Mesenchymal stem cell (in vitro differentiated cells and primary cell): ENCODE measurements at regions not wholly inside any gene's neighbourhood (a gene's known extent, or its start where the extent isn't known, plus 50 kb on each side); places are given as distances from the start of the nearest gene placed in this dataset.

Source experiments
- DNase-seq: peaks from one replicate; pipeline ENCODE4 v3.0.0-alpha.2; 2013
- H2AFZ ChIP-seq: one replicate; pipeline ENCODE4 v1.6.1; 2013; ENCODE audit warnings: low read depth, mild to moderate bottlenecking, control low read depth, inconsistent platforms, low read length, moderate library complexity
- H2AK5ac ChIP-seq: 2 replicates; pipeline ENCODE4 v1.6.1; 2013; ENCODE audit warnings: low read length, moderate library complexity, mild to moderate bottlenecking, inconsistent platforms; ENCODE audit not compliant: severe bottlenecking
- H2BK120ac ChIP-seq: one replicate; pipeline ENCODE4 v1.6.1; 2013; ENCODE audit warnings: low read depth, mild to moderate bottlenecking, inconsistent platforms, low read length, moderate library complexity
- H2BK12ac ChIP-seq, 2 experiments: one replicate each; pipeline ENCODE4 v1.6.1; 2013; ENCODE audit warnings: inconsistent platforms in 2 of 2, low read length in 2 of 2, mild to moderate bottlenecking in 2 of 2, moderate library complexity in 2 of 2, control low read depth in 1 of 2
- H2BK15ac ChIP-seq: one replicate; pipeline ENCODE4 v1.6.1; 2013; ENCODE audit warnings: mild to moderate bottlenecking, low read depth, inconsistent platforms; ENCODE audit not compliant: poor library complexity, severe bottlenecking
- H2BK5ac ChIP-seq: 2 replicates; pipeline ENCODE4 v1.6.1; 2013; ENCODE audit warnings: low read depth, mild to moderate bottlenecking, low read length, control low read depth, inconsistent platforms; ENCODE audit not compliant: poor library complexity, severe bottlenecking
- H3K14ac ChIP-seq, 2 experiments: one replicate each; pipeline ENCODE4 v1.6.1; 2013; ENCODE audit warnings: inconsistent platforms in 2 of 2, low read length in 2 of 2, control low read depth in 1 of 2, mild to moderate bottlenecking in 1 of 2, moderate library complexity in 1 of 2
- H3K18ac ChIP-seq, 2 experiments: one replicate each; pipeline ENCODE4 v1.6.1; 2013; ENCODE audit warnings: inconsistent platforms in 2 of 2, low read length in 2 of 2, control low read depth in 1 of 2, low read depth in 1 of 2, mild to moderate bottlenecking in 1 of 2
- H3K23ac ChIP-seq, 2 experiments: one replicate each; pipeline ENCODE4 v1.6.1; 2013; ENCODE audit warnings: inconsistent platforms in 2 of 2, low read length in 2 of 2, mild to moderate bottlenecking in 2 of 2, moderate library complexity in 2 of 2, control low read depth in 1 of 2
- H3K27ac ChIP-seq: 2 replicates; pipeline ENCODE4 v1.5.1; 2013; ENCODE audit warnings: mild to moderate bottlenecking, moderate library complexity, low read length, control low read depth, inconsistent platforms; ENCODE audit not compliant: poor library complexity, severe bottlenecking
- H3K27me3 ChIP-seq, 2 experiments: 2 replicates each; pipeline versions ENCODE4 v1.6.1 to v1.7.0; 2013; ENCODE audit warnings: low read length in 2 of 2, mild to moderate bottlenecking in 2 of 2, moderate library complexity in 2 of 2, control low read depth in 1 of 2, inconsistent platforms in 1 of 2; ENCODE audit not compliant: control insufficient read depth in 1 of 2, insufficient read depth in 1 of 2
- H3K36me3 ChIP-seq, 2 experiments: 2 replicates each; pipeline versions ENCODE4 v1.6.1 to v1.7.0; 2013; ENCODE audit warnings: low read length in 2 of 2, control low read depth in 1 of 2, inconsistent platforms in 1 of 2, low read depth in 1 of 2, mild to moderate bottlenecking in 1 of 2; ENCODE audit not compliant: insufficient read depth in 2 of 2, control insufficient read depth in 1 of 2
- H3K4ac ChIP-seq, 2 experiments: one replicate each; pipeline ENCODE4 v1.6.1; 2013; ENCODE audit warnings: inconsistent platforms in 2 of 2, low read length in 2 of 2, mild to moderate bottlenecking in 2 of 2, moderate library complexity in 2 of 2, control low read depth in 1 of 2, low read depth in 1 of 2
- H3K4me1 ChIP-seq: 2 replicates; pipeline ENCODE4 v1.6.1; 2013; ENCODE audit warnings: low read depth, low read length, control low read depth; ENCODE audit not compliant: control insufficient read depth, insufficient read depth
- H3K4me2 ChIP-seq: 2 replicates; pipeline ENCODE4 v1.6.1; 2013; ENCODE audit warnings: low read length, mild to moderate bottlenecking, inconsistent platforms; ENCODE audit not compliant: poor library complexity, severe bottlenecking
- H3K4me3 ChIP-seq, 2 experiments: 2 replicates each; pipeline versions ENCODE4 v1.5.1 to v1.7.0; 2013; ENCODE audit warnings: low read length in 2 of 2, mild to moderate bottlenecking in 2 of 2, control low read depth in 1 of 2, low read depth in 1 of 2; ENCODE audit not compliant: insufficient read depth in 1 of 2
- H3K79me1 ChIP-seq: replicated peaks from 2 replicates; pipeline ENCODE4 v1.6.1; 2013; ENCODE audit warnings: mild to moderate bottlenecking, control low read depth, low read length, inconsistent platforms; ENCODE audit not compliant: poor library complexity, severe bottlenecking
- H3K9ac ChIP-seq: 2 replicates; pipeline ENCODE4 v1.7.0; 2013; ENCODE audit warnings: mild to moderate bottlenecking, low read length, moderate library complexity
- H3K9me3 ChIP-seq: 2 replicates; pipeline ENCODE4 v1.7.0; 2013; ENCODE audit warnings: mild to moderate bottlenecking, low read length; ENCODE audit not compliant: control insufficient read depth
- H4K8ac ChIP-seq: one replicate; pipeline ENCODE4 v1.6.1; 2013; ENCODE audit warnings: inconsistent platforms, mild to moderate bottlenecking, low read length, moderate library complexity
- H4K91ac ChIP-seq: one replicate; pipeline ENCODE4 v1.6.1; 2013; ENCODE audit warnings: mild to moderate bottlenecking, low read length, inconsistent platforms
- WGBS: methylation state at CpG from one replicate; pipeline ENCODE4 v1.1.7; 2013; ENCODE audit warnings: mixed read lengths; 5-methylcytosine and 5-hydroxymethylcytosine counted together

DNA sequence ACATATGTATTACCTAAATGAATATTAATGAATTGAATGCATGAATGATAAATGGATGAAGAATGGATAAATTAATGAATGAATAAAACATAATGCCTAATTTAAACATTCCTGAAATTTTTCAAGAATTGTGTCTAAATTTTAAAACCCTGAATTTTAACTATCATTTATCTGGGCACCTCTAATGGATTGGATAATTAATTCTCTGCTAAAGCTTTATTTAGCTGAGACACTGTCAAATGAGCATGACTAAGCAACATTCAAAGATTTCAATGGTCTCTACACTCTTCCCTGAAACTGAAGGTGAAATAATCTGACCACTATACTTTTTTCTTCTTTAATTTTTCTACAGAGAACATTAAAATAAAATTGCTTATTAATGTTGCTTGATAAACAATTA lies 1197.7 kb downstream of the C4orf33 start:
- no peak overlapping the region for H4K8ac ChIP-seq
- no peak overlapping the region for H2AK5ac ChIP-seq
- no peak overlapping the region for H2BK12ac ChIP-seq
- H3K79me1 ChIP-seq = no peaks in the 10 kb centered on the region
- no peaks in the 10 kb centered on the region for H3K36me3 ChIP-seq
- DNase-seq = no peak
- no peak overlapping the region for H3K14ac ChIP-seq
- no peak overlapping the region for H3K9ac ChIP-seq
- no peak overlapping the region for H3K4ac ChIP-seq
- no peak overlapping the region for H2BK15ac ChIP-seq
- no peak overlapping the region for H4K91ac ChIP-seq
- H3K9me3 ChIP-seq = no peaks in the 10 kb centered on the region
- H2BK5ac ChIP-seq = no peak overlapping the region
- no peak overlapping the region for H3K18ac ChIP-seq
- no peaks in the 10 kb centered on the region for H3K27me3 ChIP-seq
- H3K4me3 ChIP-seq = no peak overlapping the region
- no peak overlapping the region for H3K4me2 ChIP-seq
- no peak overlapping the region for H3K27ac ChIP-seq
- H3K4me1 ChIP-seq = no peaks in the 10 kb centered on the region
- no peak overlapping the region for H3K23ac ChIP-seq
- no peak overlapping the region for H2AFZ ChIP-seq
- no peak overlapping the region for H2BK120ac ChIP-seq

DNA sequence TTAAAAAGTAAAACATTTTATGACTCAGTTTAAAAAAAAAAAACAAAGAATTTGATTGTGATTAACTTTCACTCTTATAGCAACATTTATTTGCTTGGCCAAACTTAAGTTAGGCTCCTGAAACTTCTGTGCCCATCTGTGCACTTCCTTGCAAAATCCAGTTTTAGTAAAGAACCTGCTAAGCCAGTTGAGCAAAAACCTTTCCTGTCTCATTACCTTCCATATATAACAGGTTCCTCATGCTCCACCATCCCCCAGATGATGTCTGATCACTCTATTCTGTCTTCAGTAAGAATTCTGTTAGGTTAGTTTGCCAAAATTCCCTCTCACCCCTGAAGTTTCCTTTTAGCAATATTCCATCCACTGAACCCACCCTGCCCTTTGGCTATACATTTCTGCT lies 1200.5 kb downstream of the C4orf33 start:
- Histone ChIP-seq H2AFZ (no peak overlapping the region), H3K27me3 (no peaks in the 10 kb centered on the region), H3K4ac (no peak overlapping the region), H4K8ac (no peak overlapping the region), H3K27ac (no peak overlapping the region), H4K91ac (no peak overlapping the region), H3K4me3 (no peak overlapping the region), H2BK5ac (no peak overlapping the region), H3K14ac (no peak overlapping the region), H3K4me1 (no peaks in the 10 kb centered on the region), H3K9ac (no peak overlapping the region), H2BK120ac (no peak overlapping the region), H3K79me1 (no peaks in the 10 kb centered on the region), H2BK12ac (no peak overlapping the region), H2AK5ac (no peak overlapping the region), H2BK15ac (no peak overlapping the region), H3K9me3 (no peaks in the 10 kb centered on the region), H3K18ac (no peak overlapping the region), H3K23ac (no peak overlapping the region), H3K4me2 (no peak overlapping the region), H3K36me3 (no peaks in the 10 kb centered on the region)
- no peak for DNase-seq

DNA sequence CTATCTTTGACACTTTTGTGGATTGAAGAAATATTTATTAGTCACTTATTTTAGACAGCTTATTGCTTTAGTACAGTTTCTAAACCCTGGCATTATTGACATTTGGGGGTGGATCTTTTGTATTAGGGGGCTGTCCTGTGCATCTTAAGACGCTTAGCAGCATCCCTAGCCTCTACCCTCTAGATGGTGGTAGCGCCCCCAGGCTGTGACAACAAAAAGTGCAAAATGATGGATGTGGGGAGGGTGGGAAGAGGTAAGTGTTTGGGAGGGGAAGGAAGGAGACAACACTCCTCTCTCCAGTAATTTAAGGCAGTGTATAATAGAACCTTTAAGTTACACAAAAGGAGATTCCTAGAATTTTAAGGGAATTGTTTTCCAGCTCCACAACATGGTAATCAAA lies 1210.6 kb downstream of the C4orf33 start:
- H3K9ac ChIP-seq = no peak overlapping the region
- H4K8ac ChIP-seq = no peak overlapping the region
- H3K4ac ChIP-seq = no peak overlapping the region
- H4K91ac ChIP-seq = no peak overlapping the region
- no peak overlapping the region for H2BK5ac ChIP-seq
- 33% methylated on average over 1 of the region's 2 CpGs for WGBS
- H2AFZ ChIP-seq = no peak overlapping the region
- peaks cover under 1% of the 10 kb centered on the region for H3K9me3 ChIP-seq
- no peak overlapping the region for H2BK15ac ChIP-seq
- no peak overlapping the region for H2BK120ac ChIP-seq
- H2AK5ac ChIP-seq = no peak overlapping the region
- H3K27ac ChIP-seq = no peak overlapping the region
- H2BK12ac ChIP-seq = no peak overlapping the region
- H3K4me2 ChIP-seq = no peak overlapping the region
- no peak overlapping the region for H3K14ac ChIP-seq
- H3K4me1 ChIP-seq = no peaks in the 10 kb centered on the region
- no peaks in the 10 kb centered on the region for H3K36me3 ChIP-seq
- H3K4me3 ChIP-seq = no peak overlapping the region
- DNase-seq = no peak
- H3K18ac ChIP-seq = no peak overlapping the region
- no peaks in the 10 kb centered on the region for H3K79me1 ChIP-seq
- H3K23ac ChIP-seq = no peak overlapping the region
- H3K27me3 ChIP-seq = no peaks in the 10 kb centered on the region

DNA sequence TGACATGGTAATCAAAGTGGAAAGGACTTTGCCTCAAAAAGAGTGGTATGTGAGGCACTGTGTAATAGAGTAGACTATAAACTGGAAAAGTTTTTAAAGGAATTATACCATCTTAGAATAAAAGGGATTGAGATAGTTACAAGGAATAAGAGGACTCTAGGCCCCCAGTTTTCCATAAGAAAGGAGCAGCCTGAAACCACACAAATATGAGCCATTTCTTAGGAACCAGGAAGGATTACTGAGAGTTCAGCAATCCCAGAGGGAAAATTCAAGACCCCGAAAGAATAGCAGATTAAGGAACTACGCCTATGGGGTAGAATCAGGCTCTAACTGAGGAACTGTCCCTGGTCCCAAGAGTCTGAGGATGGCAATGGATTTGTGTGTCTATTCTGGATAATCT lies 1213.3 kb downstream of the C4orf33 start:
- Histone ChIP-seq H2BK120ac (no peak overlapping the region), H2BK5ac (no peak overlapping the region), H2BK12ac (no peak overlapping the region), H3K9ac (no peak overlapping the region), H3K14ac (no peak overlapping the region), H3K36me3 (no peaks in the 10 kb centered on the region), H3K9me3 (peaks cover 2% of the 10 kb centered on the region), H3K4ac (no peak overlapping the region), H2AFZ (no peak overlapping the region), H3K27ac (no peak overlapping the region), H3K4me1 (no peaks in the 10 kb centered on the region), H4K8ac (no peak overlapping the region), H3K23ac (no peak overlapping the region), H4K91ac (no peak overlapping the region), H2AK5ac (no peak overlapping the region), H3K18ac (no peak overlapping the region), H3K4me2 (no peak overlapping the region), H3K79me1 (no peaks in the 10 kb centered on the region), H3K4me3 (no peak overlapping the region), H3K27me3 (no peaks in the 10 kb centered on the region), H2BK15ac (no peak overlapping the region)
- no peak for DNase-seq
- 86% methylated on average over 2 of the region's 2 CpGs for WGBS
